ENCODE measurements at regions not wholly inside any gene's neighbourhood (a gene's known extent, or its start where the extent isn't known, plus 50 kb on each side); places are given as distances from the start of the nearest gene placed in this dataset.

GRCh38 chr4:23942471-23942870 lies 52.6 kb upstream of the PPARGC1A start:
- Histone ChIP-seq H3K27ac (ENCODE audit: low read depth, low read length, poor library complexity, severe bottlenecking) (no peak overlapping the region), H2AFZ (ENCODE audit: low read length) (no peak overlapping the region), H3K4me1 (ENCODE audit: insufficient read depth, low read length, poor library complexity, severe bottlenecking) (no peaks in the 10 kb centered on the region), H3K79me2 (ENCODE audit: insufficient read depth, low read depth, low read length) (no peaks in the 10 kb centered on the region), H4K20me1 (ENCODE audit: insufficient read depth, low read length) (no peaks in the 10 kb centered on the region), H3K4me3 (ENCODE audit: low read depth, low read length, poor library complexity, severe bottlenecking) (no peak overlapping the region), H3K9me3 (ENCODE audit: low read length) (no peaks in the 10 kb centered on the region), H3K36me3 (ENCODE audit: insufficient read depth, low read length) (no peaks in the 10 kb centered on the region), H3K9me2 (ENCODE audit: insufficient read depth, low read length) (no peaks in the 10 kb centered on the region), H3K4me2 (ENCODE audit: low read length) (no peak overlapping the region)
- BruUV-seq (replicated peaks): no TSS peak
- DNase-seq (ENCODE audit: low spot score): no peak
- TF ChIP-seq EZH2phosphoT487 (IDR thresholded peaks at IDR 0.05; ENCODE audit: borderline replicate concordance, low read depth, low read length): no peak
- TF ChIP-seq, protein P1, sequence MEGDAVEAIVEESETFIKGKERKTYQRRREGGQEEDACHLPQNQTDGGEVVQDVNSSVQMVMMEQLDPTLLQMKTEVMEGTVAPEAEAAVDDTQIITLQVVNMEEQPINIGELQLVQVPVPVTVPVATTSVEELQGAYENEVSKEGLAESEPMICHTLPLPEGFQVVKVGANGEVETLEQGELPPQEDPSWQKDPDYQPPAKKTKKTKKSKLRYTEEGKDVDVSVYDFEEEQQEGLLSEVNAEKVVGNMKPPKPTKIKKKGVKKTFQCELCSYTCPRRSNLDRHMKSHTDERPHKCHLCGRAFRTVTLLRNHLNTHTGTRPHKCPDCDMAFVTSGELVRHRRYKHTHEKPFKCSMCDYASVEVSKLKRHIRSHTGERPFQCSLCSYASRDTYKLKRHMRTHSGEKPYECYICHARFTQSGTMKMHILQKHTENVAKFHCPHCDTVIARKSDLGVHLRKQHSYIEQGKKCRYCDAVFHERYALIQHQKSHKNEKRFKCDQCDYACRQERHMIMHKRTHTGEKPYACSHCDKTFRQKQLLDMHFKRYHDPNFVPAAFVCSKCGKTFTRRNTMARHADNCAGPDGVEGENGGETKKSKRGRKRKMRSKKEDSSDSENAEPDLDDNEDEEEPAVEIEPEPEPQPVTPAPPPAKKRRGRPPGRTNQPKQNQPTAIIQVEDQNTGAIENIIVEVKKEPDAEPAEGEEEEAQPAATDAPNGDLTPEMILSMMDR (conservative IDR thresholded peaks at IDR 0.05; ENCODE audit: low read length): no peak
- POLR2A ChIA-PET: no interaction called here
- CTCF ChIA-PET (ENCODE audit: unreplicated experiment): no interaction called here
- intact Hi-C loops (cut with micrococcal nuclease; ENCODE audit: unreplicated experiment): no loop called here
